Neural progenitor cell (in vitro differentiated cells): ENCODE measurements at regions not wholly inside any gene's neighbourhood (a gene's known extent, or its start where the extent isn't known, plus 50 kb on each side); places are given as distances from the start of the nearest gene placed in this dataset.

Source experiments
- DNase-seq: peaks from one replicate; pipeline ENCODE4 v3.0.0-alpha.2; 2016; ENCODE audit warnings: low spot score
- H2AFZ ChIP-seq: fragments of 200-600 bp; sonication (generic); replicated peaks from 2 replicates; pipeline ENCODE4 v1.6.1; 2016; ENCODE audit warnings: antibody characterized with exemption
- H3F3A ChIP-seq: fragments of 200-600 bp; sonication (generic); 2 replicates; pipeline ENCODE4 v1.6.1; 2016; ENCODE audit warnings: antibody characterized with exemption, low read depth
- H3K27ac ChIP-seq: fragments of 200-600 bp; sonication (generic); 2 replicates; pipeline ENCODE4 v1.5.1; 2016; ENCODE audit warnings: mild to moderate bottlenecking
- H3K27me3 ChIP-seq: fragments of 200-600 bp; sonication (generic); 2 replicates; pipeline ENCODE4 v1.6.1; 2016; ENCODE audit warnings: mild to moderate bottlenecking, moderate library complexity
- H3K36me3 ChIP-seq: fragments of 200-600 bp; sonication (generic); 2 replicates; pipeline ENCODE4 v1.5.1; 2016
- H3K4me1 ChIP-seq: fragments of 200-600 bp; sonication (generic); 2 replicates; pipeline ENCODE4 v1.6.1; 2016; ENCODE audit warnings: mixed run types
- H3K4me2 ChIP-seq: fragments of 200-600 bp; sonication (generic); 2 replicates; pipeline ENCODE4 v1.6.1; 2016
- H3K4me3 ChIP-seq: fragments of 200-600 bp; sonication (generic); 2 replicates; pipeline ENCODE4 v1.5.1; 2016
- H3K79me2 ChIP-seq: fragments of 200-600 bp; sonication (generic); 2 replicates; pipeline ENCODE4 v1.6.1; 2016; ENCODE audit warnings: low read depth
- H3K9ac ChIP-seq: fragments of 200-600 bp; sonication (generic); 2 replicates; pipeline ENCODE4 v1.6.1; 2016
- H3K9me3 ChIP-seq: fragments of 200-600 bp; sonication (generic); 2 replicates; pipeline ENCODE4 v1.5.1; 2016; ENCODE audit warnings: low read depth
- H4K20me1 ChIP-seq: fragments of 200-600 bp; sonication (generic); 2 replicates; pipeline ENCODE4 v1.6.1; 2016; ENCODE audit warnings: low read depth
- H3K27ac Mint-ChIP-seq: 3 replicates; pipeline ENCODE4 v1.8.0; 2021; ENCODE audit warnings: mixed read lengths
- H3K27me3 Mint-ChIP-seq: 2 replicates; pipeline ENCODE4 v1.8.0; 2022; ENCODE audit warnings: low read depth, mild to moderate bottlenecking, inconsistent platforms, moderate library complexity, mixed read lengths; ENCODE audit not compliant: insufficient read depth
- H3K36me3 Mint-ChIP-seq: 3 replicates; pipeline ENCODE4 v1.8.0; 2021; ENCODE audit warnings: mixed read lengths
- H3K4me1 Mint-ChIP-seq: 3 replicates; pipeline ENCODE4 v1.8.0; 2021; ENCODE audit warnings: mixed read lengths
- H3K4me3 Mint-ChIP-seq: 3 replicates; pipeline ENCODE4 v1.8.0; 2021; ENCODE audit warnings: mild to moderate bottlenecking, moderate library complexity, mixed read lengths
- H3K9me3 Mint-ChIP-seq: 3 replicates; pipeline ENCODE4 v1.8.0; 2020; ENCODE audit warnings: mixed read lengths
- CTCF ChIP-seq: fragments of 200-600 bp; sonication (generic); IDR thresholded peaks from 2 replicates; pipeline ENCODE4 v1.5.1; 2017; ENCODE audit warnings: antibody characterized with exemption, mild to moderate bottlenecking
- EZH2 ChIP-seq: fragments of 200-600 bp; sonication (generic); IDR thresholded peaks from 2 replicates; pipeline ENCODE4 v1.6.1; 2017; ENCODE audit warnings: antibody characterized with exemption, mild to moderate bottlenecking, moderate library complexity
- EZH2phosphoT487 ChIP-seq: fragments of 200-600 bp; sonication (generic); IDR thresholded peaks from 2 replicates; pipeline ENCODE4 v1.6.1; 2017; ENCODE audit warnings: antibody characterized with exemption

DNA sequence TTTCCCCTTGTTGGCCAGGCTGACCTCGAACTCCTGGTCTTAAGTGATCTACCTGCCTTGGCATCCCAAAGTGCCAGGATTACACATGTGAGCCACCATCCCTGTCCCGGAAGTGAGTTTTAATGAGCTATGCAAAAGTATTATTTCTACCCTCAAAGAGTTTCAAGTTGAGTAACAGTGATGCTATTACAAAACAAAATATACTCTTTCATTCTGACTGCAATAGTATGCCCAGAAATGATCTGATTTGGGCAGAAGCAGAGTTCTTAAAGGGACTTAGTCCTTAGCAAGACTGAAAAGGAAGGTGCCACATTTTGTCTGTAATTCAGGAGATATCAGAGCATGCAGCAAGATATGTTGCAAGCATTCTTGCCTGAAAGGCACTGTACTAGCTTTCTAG is 375.4 kb downstream of the NUF2 start:
- no peaks in the 10 kb centered on the region for H3K9me3 Mint-ChIP-seq
- Histone ChIP-seq H2AFZ (no peak overlapping the region), H3K27ac (no peak overlapping the region), H3K9me3 (no peaks in the 10 kb centered on the region), H3F3A (no peaks in the 10 kb centered on the region), H3K4me3 (no peak overlapping the region), H3K9ac (no peak overlapping the region), H3K4me1 (no peaks in the 10 kb centered on the region), H3K79me2 (no peaks in the 10 kb centered on the region), H4K20me1 (no peaks in the 10 kb centered on the region), H3K36me3 (no peaks in the 10 kb centered on the region), H3K27me3 (no peaks in the 10 kb centered on the region), H3K4me2 (no peak overlapping the region)
- TF ChIP-seq CTCF (no peak), EZH2phosphoT487 (no peak), EZH2 (no peak)
- no peak for DNase-seq
- H3K4me1 Mint-ChIP-seq: peaks cover 5% of the 10 kb centered on the region
- H3K4me3 Mint-ChIP-seq: no peak overlapping the region
- H3K36me3 Mint-ChIP-seq: no peaks in the 10 kb centered on the region
- no peaks in the 10 kb centered on the region for H3K27me3 Mint-ChIP-seq
- H3K27ac Mint-ChIP-seq: no peak overlapping the region

DNA sequence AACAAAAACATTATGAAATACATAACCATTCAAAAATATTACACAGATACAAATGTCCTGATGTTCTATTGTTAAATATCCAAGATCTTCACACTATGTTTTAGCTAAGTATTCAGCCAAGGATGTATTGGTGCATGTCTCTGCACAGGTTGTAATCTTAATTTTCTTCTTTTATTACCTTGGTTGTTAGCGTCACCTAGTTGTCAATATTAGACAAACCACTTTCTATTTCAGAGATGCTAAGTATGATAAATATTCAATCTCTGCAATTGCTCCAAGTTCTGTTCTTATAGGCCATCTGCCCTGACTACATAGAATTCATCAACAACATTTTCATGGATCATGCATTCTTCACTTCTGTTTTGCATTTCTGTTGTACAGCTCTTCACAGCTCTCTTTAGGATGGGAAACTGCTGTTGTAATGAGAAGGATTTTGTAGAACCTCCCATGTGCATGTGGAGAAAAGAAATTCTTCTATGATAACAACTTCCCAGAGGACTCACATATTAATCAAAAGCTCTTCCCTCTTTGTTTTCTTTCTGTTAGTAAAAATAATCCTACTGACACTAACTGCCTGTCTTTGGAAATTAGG is 380.1 kb downstream of the NUF2 start:
- no peak overlapping the region for H2AFZ ChIP-seq
- Mint-ChIP-seq H3K4me1 (no peaks in the 10 kb centered on the region), H3K27ac (no peak overlapping the region), H3K4me3 (no peak overlapping the region), H3K36me3 (no peaks in the 10 kb centered on the region), H3K27me3 (no peaks in the 10 kb centered on the region), H3K9me3 (no peaks in the 10 kb centered on the region)
- H3K36me3 ChIP-seq: no peaks in the 10 kb centered on the region
- H3K9me3 ChIP-seq: no peaks in the 10 kb centered on the region
- no peaks in the 10 kb centered on the region for H3K4me1 ChIP-seq
- H3K79me2 ChIP-seq: no peaks in the 10 kb centered on the region
- H3F3A ChIP-seq: no peaks in the 10 kb centered on the region
- H3K4me2 ChIP-seq: no peak overlapping the region
- no peaks in the 10 kb centered on the region for H4K20me1 ChIP-seq
- TF ChIP-seq EZH2phosphoT487: no peak
- no peak for TF ChIP-seq EZH2
- no peak for TF ChIP-seq CTCF
- H3K27me3 ChIP-seq: no peaks in the 10 kb centered on the region
- H3K4me3 ChIP-seq: no peak overlapping the region
- H3K27ac ChIP-seq: no peak overlapping the region
- no peak overlapping the region for H3K9ac ChIP-seq
- no peak for DNase-seq

DNA sequence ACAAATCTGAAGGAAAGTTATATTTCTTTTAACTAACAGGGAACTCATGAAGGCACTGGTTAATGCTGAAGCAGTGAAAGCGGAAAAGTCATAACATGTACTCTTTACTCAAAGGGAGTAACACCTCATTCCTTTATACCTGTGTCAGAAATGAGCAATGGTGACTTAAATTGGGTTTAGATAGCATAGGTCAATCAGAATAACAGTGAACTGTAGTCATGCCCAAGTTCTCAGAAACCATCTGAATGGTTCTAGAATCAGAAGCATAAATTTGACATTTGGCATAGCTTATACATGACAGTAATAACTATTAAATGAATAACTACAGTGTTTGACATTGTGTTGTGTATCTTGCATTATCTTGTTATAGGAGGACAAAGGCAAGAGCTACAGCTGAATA is 382.0 kb downstream of the NUF2 start:
- H3K36me3 Mint-ChIP-seq: no peaks in the 10 kb centered on the region
- H3K27me3 Mint-ChIP-seq: no peaks in the 10 kb centered on the region

More for the DNA sequence above, 382.0 kb downstream of the NUF2 start:
- Mint-ChIP-seq H3K4me3 (no peak overlapping the region), H3K4me1 (no peaks in the 10 kb centered on the region), H3K27ac (no peak overlapping the region), H3K9me3 (no peaks in the 10 kb centered on the region)
- DNase-seq: no peak
- no peaks in the 10 kb centered on the region for H3K79me2 ChIP-seq
- H3K4me1 ChIP-seq: no peaks in the 10 kb centered on the region
- no peak overlapping the region for H3K4me2 ChIP-seq
- H3K27ac ChIP-seq: no peak overlapping the region
- no peak overlapping the region for H3K9ac ChIP-seq
- TF ChIP-seq EZH2 (no peak), CTCF (no peak), EZH2phosphoT487 (no peak)
- H3K36me3 ChIP-seq: no peaks in the 10 kb centered on the region
- no peaks in the 10 kb centered on the region for H3K9me3 ChIP-seq
- no peaks in the 10 kb centered on the region for H3K27me3 ChIP-seq
- no peaks in the 10 kb centered on the region for H4K20me1 ChIP-seq
- H2AFZ ChIP-seq: no peak overlapping the region
- no peaks in the 10 kb centered on the region for H3F3A ChIP-seq
- H3K4me3 ChIP-seq: no peak overlapping the region
